BLaER1 treated with 17β-estradiol and CSF1 and Interleukin-3, amounts not matched to agents 10 nM and 100 nM (cell line): ENCODE measurements at regions not wholly inside any gene's neighbourhood (a gene's known extent, or its start where the extent isn't known, plus 50 kb on each side); places are given as distances from the start of the nearest gene placed in this dataset.

Experiments used
- H3K27ac ChIP-seq, 11 experiments: shearing (Covaris generic); formaldehyde crosslinking; 2 replicates each; pipeline ENCODE4 v1.8.1; 2022
- H3K27me3 ChIP-seq, 11 experiments: shearing (Covaris generic); formaldehyde crosslinking; 2 replicates each; pipeline ENCODE4 v1.8.1; 2022
- H3K36me3 ChIP-seq, 11 experiments: shearing (Covaris generic); formaldehyde crosslinking; 2 replicates each; pipeline ENCODE4 v1.8.1; 2022
- H3K4me1 ChIP-seq, 10 experiments: shearing (Covaris generic); formaldehyde crosslinking; 2 replicates each; pipeline ENCODE4 v1.8.1; 2022
- H3K4me2 ChIP-seq, 11 experiments: shearing (Covaris generic); formaldehyde crosslinking; 2 replicates each; pipeline ENCODE4 v1.8.1; 2022
- H3K4me3 ChIP-seq, 10 experiments: shearing (Covaris generic); formaldehyde crosslinking; 2 replicates each; pipeline ENCODE4 v1.8.1; 2022
- H3K9ac ChIP-seq, 11 experiments: shearing (Covaris generic); formaldehyde crosslinking; 2 replicates each; pipeline ENCODE4 v1.8.1; 2022
- H3K9me3 ChIP-seq, 11 experiments: shearing (Covaris generic); formaldehyde crosslinking; replicated peaks in 1 of 11; 2 replicates each; pipeline ENCODE4 v1.8.1; 2022
- H4K20me1 ChIP-seq, 11 experiments: shearing (Covaris generic); formaldehyde crosslinking; 2 replicates each; pipeline ENCODE4 v1.8.1; 2022
- Cebpa-rat ChIP-seq, 11 experiments: shearing (Covaris generic); IDR thresholded peaks; 2 replicates each; pipeline ENCODE4 v1.8.1; 2022

DNA sequence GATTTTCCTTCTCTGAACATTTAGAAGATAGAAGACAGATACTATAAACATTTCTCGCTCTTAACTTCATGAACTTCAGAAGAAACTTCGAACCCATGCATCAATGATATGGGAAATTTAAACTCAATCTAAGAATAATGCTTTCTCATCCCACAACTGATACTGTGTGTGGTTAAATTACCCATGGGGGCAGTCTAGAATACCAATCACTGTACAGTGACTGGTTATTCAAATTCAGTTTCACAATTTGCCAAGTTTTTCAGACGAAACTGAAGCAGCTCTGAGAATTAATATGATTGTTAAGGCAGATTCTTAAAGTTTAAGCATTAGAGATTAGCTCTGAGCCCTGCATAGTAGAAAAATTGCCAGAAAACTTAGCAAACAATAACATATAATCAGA is 431.0 kb downstream of the SH3GL2 start:
- no peaks in the 10 kb centered on the region for H3K9me3 ChIP-seq
- no peaks in the 10 kb centered on the region for H4K20me1 ChIP-seq
- no peak overlapping the region for H3K9ac ChIP-seq
- H3K4me2 ChIP-seq, result no peak overlapping the region
- no peaks in the 10 kb centered on the region for H3K4me1 ChIP-seq
- H3K4me3 ChIP-seq, result no peak overlapping the region
- no peak for TF ChIP-seq Cebpa-rat (IDR thresholded peaks at IDR 0.05)
- H3K27me3 ChIP-seq, result no peaks in the 10 kb centered on the region
- no peaks in the 10 kb centered on the region for H3K36me3 ChIP-seq
- H3K27ac ChIP-seq, result no peak overlapping the region

DNA sequence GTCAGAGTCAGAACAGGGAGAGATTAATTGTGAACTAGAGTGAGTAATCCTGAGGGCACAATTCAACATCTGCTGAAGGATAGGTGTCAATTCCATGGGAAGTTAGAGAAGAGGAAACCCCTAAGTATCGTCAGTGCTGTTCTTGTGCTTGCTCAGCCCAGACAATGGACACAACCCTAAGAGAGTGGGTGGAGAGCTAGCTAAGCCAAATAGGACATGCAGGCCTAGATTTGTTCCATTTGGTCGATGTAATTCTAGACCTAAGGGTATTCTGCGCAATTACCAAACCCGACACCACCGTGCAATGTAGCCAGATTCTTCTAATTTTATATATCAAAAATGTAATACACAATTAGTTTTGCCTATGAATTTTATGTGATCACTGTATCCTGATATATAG is 431.6 kb downstream of the SH3GL2 start:
- no peak for TF ChIP-seq Cebpa-rat (IDR thresholded peaks at IDR 0.05)
- no peaks in the 10 kb centered on the region for H3K4me1 ChIP-seq
- H3K27me3 ChIP-seq, result no peaks in the 10 kb centered on the region
- no peaks in the 10 kb centered on the region for H4K20me1 ChIP-seq
- H3K27ac ChIP-seq, result no peak overlapping the region
- no peak overlapping the region for H3K4me3 ChIP-seq
- no peaks in the 10 kb centered on the region for H3K36me3 ChIP-seq
- H3K9me3 ChIP-seq, result no peaks in the 10 kb centered on the region
- H3K4me2 ChIP-seq, result no peak overlapping the region
- no peak overlapping the region for H3K9ac ChIP-seq

DNA sequence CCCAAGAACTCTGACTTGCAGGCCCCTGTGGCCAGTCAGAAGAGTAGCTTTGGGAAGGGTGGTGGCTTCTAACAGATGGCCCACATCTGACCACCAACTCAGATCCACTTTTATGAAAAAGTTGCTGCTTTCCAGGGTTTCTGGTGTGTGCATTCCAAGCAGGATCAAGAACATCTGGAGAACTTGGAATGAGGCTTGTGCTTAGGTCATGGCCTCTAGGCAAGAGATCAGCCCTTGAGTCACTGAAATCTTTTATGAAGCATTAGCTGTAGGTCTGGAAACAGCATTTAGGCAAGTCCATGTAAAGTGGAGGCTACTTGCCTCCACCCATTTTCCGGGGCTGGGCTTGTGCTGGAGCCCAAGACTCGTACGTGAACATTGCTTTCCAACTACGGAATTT is 433.3 kb downstream of the SH3GL2 start:
- Histone ChIP-seq H3K9me3 (no peaks in the 10 kb centered on the region), H3K9ac (no peak overlapping the region), H3K27ac (no peak overlapping the region), H3K4me3 (no peak overlapping the region), H3K4me2 (no peak overlapping the region), H4K20me1 (no peaks in the 10 kb centered on the region), H3K27me3 (no peaks in the 10 kb centered on the region), H3K36me3 (no peaks in the 10 kb centered on the region), H3K4me1 (no peaks in the 10 kb centered on the region)
- TF ChIP-seq Cebpa-rat (IDR thresholded peaks at IDR 0.05), result no peak

DNA sequence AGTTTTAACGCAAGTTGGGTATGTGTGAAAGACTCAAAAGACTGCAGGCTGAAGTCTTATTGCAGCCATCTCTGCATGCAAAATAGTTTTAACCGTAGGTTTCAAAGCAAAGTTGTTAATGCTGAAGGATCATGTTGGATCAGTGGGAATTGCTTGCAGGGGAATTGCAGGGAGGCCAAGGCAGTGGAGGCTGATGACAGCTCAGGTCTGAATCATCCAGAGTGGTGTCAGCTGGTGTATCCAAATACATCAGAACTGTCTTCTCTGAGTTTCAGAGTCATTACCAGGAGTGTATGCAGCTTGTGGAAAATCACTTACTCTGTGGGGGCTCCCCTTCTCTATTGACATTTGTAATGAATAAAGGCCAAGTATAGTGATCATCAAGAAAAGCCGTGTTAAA is 435.7 kb downstream of the SH3GL2 start:
- Histone ChIP-seq H3K9ac (no peak overlapping the region), H3K4me3 (no peak overlapping the region), H4K20me1 (no peaks in the 10 kb centered on the region), H3K36me3 (no peaks in the 10 kb centered on the region), H3K27ac (no peak overlapping the region), H3K4me2 (no peak overlapping the region), H3K9me3 (peaks cover 0 to 7% (median 0%) of the 10 kb centered on the region in 11 experiments; a peak in 4 of 22 replicates), H3K27me3 (no peaks in the 10 kb centered on the region), H3K4me1 (no peaks in the 10 kb centered on the region)
- TF ChIP-seq Cebpa-rat (IDR thresholded peaks at IDR 0.05), result no peak

DNA sequence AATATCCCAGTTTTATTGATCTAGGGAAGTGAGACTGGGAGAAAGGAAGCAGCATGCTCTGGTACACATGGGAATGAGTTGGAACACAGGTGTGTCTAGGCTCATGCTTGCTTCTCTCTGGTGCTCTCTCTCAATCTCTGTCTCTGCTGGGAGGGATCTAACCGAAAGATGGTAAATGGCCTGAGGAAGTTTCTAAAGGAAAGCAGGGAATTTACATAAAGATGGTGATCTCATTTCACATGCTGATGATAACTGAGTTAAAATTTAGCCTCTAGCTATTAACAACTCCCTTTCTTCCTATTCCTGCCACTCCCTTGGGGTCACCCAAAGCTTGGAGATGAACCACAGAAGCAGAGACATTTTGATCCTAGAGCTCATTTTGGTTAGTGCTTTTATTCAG is 436.2 kb downstream of the SH3GL2 start:
- Histone ChIP-seq H4K20me1 (no peaks in the 10 kb centered on the region), H3K9me3 (peaks cover 0 to 7% (median 0%) of the 10 kb centered on the region in 11 experiments; a peak in 4 of 22 replicates), H3K4me2 (no peak overlapping the region), H3K4me1 (peaks cover 0 to 5% (median 0%) of the 10 kb centered on the region in 10 experiments; a peak in 1 of 20 replicates), H3K4me3 (no peak overlapping the region), H3K27me3 (no peaks in the 10 kb centered on the region), H3K27ac (no peak overlapping the region), H3K9ac (no peak overlapping the region), H3K36me3 (no peaks in the 10 kb centered on the region)
- no peak for TF ChIP-seq Cebpa-rat (IDR thresholded peaks at IDR 0.05)

DNA sequence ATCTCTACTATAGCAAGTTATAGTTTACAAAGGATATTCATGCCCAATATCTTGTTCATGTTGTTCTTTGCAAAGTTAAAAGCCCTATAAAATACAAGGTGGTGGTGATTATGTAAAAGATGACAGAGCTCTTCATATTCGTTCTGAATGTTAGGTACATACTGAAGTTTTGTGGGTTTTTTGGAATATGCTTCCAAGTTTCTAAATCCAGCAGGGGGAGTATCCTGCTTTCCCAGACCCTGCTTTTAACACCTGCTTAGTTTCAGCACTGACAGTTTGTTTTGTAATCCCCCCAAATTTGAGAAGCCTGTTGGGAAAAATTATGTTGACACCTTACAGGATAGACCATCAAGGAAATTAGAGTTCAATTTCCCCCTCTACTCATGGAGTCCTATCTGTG is 438.3 kb downstream of the SH3GL2 start:
- no peaks in the 10 kb centered on the region for H4K20me1 ChIP-seq
- TF ChIP-seq Cebpa-rat (IDR thresholded peaks at IDR 0.05), result no peak
- no peak overlapping the region for H3K4me3 ChIP-seq
- H3K9ac ChIP-seq, result no peak overlapping the region
- no peaks in the 10 kb centered on the region for H3K36me3 ChIP-seq
- H3K4me2 ChIP-seq, result no peak overlapping the region
- peaks cover 0 to 7% (median 0%) of the 10 kb centered on the region in 11 experiments; a peak in 4 of 22 replicates for H3K9me3 ChIP-seq
- peaks cover 0 to 6% (median 0%) of the 10 kb centered on the region in 10 experiments; a peak in 1 of 20 replicates for H3K4me1 ChIP-seq
- H3K27me3 ChIP-seq, result no peaks in the 10 kb centered on the region
- H3K27ac ChIP-seq, result no peak overlapping the region

DNA sequence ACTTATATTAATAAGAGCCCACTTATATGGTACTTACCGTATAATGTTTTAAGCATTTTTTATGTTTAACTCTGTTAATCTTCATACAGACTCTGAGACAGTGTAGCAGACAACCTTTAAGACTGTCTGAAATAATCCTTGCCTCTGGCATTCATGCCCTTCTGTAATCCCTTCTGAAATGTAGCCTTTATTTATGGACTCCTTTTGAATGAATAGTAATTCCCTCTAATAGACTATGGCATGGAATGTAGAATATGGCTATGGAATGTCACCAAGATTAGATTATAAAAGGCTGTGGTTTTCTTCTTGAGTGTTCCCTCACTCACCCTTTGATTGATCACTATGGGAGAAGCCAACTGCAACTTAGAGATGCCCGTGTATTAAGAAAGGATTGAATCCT is 439.4 kb downstream of the SH3GL2 start:
- H3K4me1 ChIP-seq, result peaks cover 0 to 6% (median 0%) of the 10 kb centered on the region in 10 experiments; a peak in 1 of 20 replicates
- no peaks in the 10 kb centered on the region for H4K20me1 ChIP-seq
- H3K9ac ChIP-seq, result no peak overlapping the region
- peaks cover 0 to 7% (median 0%) of the 10 kb centered on the region in 11 experiments; a peak in 4 of 22 replicates for H3K9me3 ChIP-seq
- TF ChIP-seq Cebpa-rat (IDR thresholded peaks at IDR 0.05), result no peak
- no peak overlapping the region for H3K4me3 ChIP-seq
- H3K27ac ChIP-seq, result no peak overlapping the region
- H3K27me3 ChIP-seq, result no peaks in the 10 kb centered on the region
- H3K36me3 ChIP-seq, result no peaks in the 10 kb centered on the region
- H3K4me2 ChIP-seq, result no peak overlapping the region

DNA sequence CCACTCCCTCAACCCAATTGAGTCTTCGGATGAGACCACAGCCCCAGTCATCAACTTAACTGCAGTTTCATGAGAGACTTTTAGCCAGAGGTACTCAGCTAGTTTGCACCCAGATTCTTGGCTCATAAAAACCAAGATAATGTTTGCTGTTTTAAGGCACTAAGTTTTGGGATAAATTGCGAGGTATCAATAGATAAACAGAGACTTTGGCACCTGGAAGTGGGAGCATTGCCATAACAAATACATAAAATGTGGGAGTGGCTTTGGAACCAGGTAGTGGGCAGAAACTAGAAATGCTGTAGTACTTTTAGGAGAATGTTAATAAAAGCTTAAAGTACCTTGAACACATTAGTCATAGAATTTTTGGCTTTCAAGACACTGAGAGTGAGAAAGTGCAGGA is 439.8 kb downstream of the SH3GL2 start:
- Histone ChIP-seq H3K36me3 (no peaks in the 10 kb centered on the region), H3K4me2 (no peak overlapping the region), H3K4me1 (peaks cover 0 to 6% (median 0%) of the 10 kb centered on the region in 10 experiments; a peak in 1 of 20 replicates), H3K9ac (no peak overlapping the region), H3K9me3 (peaks cover 0 to 7% (median 0%) of the 10 kb centered on the region in 11 experiments; a peak in 4 of 22 replicates), H3K27me3 (no peaks in the 10 kb centered on the region), H3K4me3 (no peak overlapping the region), H4K20me1 (no peaks in the 10 kb centered on the region), H3K27ac (no peak overlapping the region)
- TF ChIP-seq Cebpa-rat (IDR thresholded peaks at IDR 0.05), result no peak

DNA sequence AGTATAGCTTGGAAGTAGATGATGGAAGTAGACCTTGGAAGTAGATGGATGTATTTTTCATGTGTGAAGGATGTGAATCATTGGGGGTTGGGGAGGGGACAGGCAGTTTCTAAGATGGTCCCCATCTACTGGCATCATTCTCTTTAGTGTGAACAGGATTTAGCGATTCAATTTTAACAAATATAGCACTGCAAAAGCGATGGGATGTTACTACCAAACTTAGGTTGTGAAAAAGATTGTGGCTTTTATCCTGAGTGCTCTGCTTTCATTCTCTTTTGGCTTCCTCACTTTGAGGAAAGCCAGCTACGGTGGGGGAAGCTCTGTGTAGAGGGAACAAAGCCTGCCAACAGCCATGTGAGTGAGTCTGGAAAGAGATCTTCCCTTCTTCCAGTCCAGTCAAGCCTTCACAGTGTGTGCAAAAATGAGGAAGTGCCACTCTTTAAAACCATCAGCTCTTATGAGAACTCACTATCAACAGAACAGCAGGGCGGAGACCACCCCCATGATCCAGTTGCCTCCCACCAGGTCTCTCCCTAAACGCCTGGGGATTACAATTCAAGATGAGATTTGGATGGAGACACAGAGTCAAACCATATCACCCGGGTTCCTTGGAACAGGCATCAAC is 441.4 kb downstream of the SH3GL2 start:
- Histone ChIP-seq H3K27ac (no peak overlapping the region), H3K27me3 (no peaks in the 10 kb centered on the region), H3K9me3 (peaks cover 0 to 7% (median 0%) of the 10 kb centered on the region in 11 experiments; a peak in 4 of 22 replicates), H3K36me3 (no peaks in the 10 kb centered on the region), H3K9ac (no peak overlapping the region), H3K4me2 (peak overlapping the region in 1 of 11 experiments; percentile 29; a peak in 1 of 22 replicates), H4K20me1 (no peaks in the 10 kb centered on the region), H3K4me3 (no peak overlapping the region), H3K4me1 (peaks cover 0 to 6% (median 0%) of the 10 kb centered on the region in 10 experiments; a peak in 1 of 20 replicates)
- TF ChIP-seq Cebpa-rat (IDR thresholded peaks at IDR 0.05), result no peak

DNA sequence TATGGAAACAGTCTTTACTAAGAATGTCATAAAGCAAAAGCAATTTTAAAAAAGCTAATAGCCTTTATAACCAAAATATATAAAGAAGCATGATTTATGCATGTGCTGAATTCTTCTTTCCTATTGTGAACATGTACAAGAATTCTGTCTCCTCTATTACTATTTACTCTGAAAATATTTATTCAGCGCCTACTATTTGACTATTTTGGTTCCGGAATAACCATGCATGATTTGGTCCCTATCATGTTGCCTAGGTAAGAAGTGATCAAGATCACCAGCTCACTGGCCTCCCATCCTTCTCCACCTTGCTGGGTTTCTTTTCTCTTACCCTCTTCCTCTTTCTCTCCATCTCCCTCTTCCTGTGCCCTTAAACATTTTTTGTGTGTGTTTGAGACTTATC is 443.8 kb downstream of the SH3GL2 start:
- H4K20me1 ChIP-seq, result no peaks in the 10 kb centered on the region
- H3K4me3 ChIP-seq, result no peak overlapping the region
- TF ChIP-seq Cebpa-rat (IDR thresholded peaks at IDR 0.05), result no peak
- peaks cover 0 to 6% (median 0%) of the 10 kb centered on the region in 10 experiments; a peak in 1 of 20 replicates for H3K4me1 ChIP-seq
- no peak overlapping the region for H3K27ac ChIP-seq
- H3K36me3 ChIP-seq, result no peaks in the 10 kb centered on the region
- no peak overlapping the region for H3K9ac ChIP-seq
- no peak overlapping the region for H3K4me2 ChIP-seq
- H3K9me3 ChIP-seq, result peaks cover 0 to 7% (median 0%) of the 10 kb centered on the region in 11 experiments; a peak in 4 of 22 replicates
- H3K27me3 ChIP-seq, result no peaks in the 10 kb centered on the region
